ENCODE measurements at regions not wholly inside any gene's neighbourhood (a gene's known extent, or its start where the extent isn't known, plus 50 kb on each side); places are given as distances from the start of the nearest gene placed in this dataset.

DNA sequence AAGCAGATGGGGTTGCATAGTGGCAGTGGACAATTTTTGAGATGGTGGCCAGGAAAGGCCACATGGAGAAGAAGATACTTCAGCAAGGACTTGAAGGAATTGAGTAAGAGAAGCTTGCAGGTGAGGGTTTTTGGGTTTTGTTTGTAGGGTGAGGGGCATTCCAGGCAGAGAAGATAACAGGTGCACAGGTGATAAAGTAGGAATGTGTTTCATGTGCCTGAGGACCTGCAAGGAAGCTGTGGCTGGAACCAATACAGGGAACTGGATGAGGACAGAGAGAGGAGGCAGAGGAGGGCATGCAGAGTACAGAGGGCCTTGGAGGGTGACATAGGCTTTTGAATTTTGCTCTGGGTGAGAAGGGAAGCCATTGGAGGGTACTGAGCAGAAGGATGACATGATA is 314.5 kb downstream of the KLF12 start:
- Mint-ChIP-seq H3K36me3 (ENCODE audit: insufficient read depth, unreplicated experiment) (no peaks in the 10 kb centered on the region), H3K9me3 (ENCODE audit: unreplicated experiment) (no peaks in the 10 kb centered on the region), H3K4me3 (ENCODE audit: unreplicated experiment) (no peak overlapping the region), H3K27me3 (ENCODE audit: insufficient read depth, unreplicated experiment) (no peaks in the 10 kb centered on the region), H3K4me1 (ENCODE audit: insufficient read depth, unreplicated experiment) (no peaks in the 10 kb centered on the region), H3K27ac (ENCODE audit: low read depth, unreplicated experiment) (no peak overlapping the region)
- no TSS peak for BruUV-seq (replicated peaks)
- CTCF ChIA-PET: interaction anchor here (1.3 kb wide), 1 partner anchor 466 kb away, joined by 4 read pairs; no protein-coding TSS in a partner anchor
- no peak for DNase-seq (ENCODE audit: unreplicated experiment)
- POLR2A ChIA-PET: no interaction called here
- TF ChIP-seq CTCF (IDR thresholded peaks at IDR 0.05; ENCODE audit: unreplicated experiment): no peak
- intact Hi-C loops (cut with micrococcal nuclease): no loop called here

DNA sequence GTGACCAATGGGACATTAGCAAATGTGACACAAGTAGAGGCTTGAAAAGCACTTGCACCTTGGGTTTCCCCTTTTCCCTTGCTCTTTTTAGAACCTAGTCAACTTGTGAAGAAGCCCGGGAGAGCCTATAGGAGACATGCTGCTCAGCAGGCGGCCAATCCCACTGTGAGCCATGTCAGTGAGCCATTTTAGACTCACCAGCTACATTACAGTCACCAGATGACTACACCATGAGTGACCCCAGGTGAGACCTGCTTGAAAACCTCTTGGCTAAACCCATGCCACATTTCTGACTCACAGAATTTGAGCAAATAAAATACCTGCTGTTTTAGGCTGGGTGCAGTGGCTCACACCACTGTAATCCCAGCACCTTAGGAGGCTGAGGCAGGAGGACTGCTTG is 317.5 kb downstream of the KLF12 start:
- POLR2A ChIA-PET: no interaction called here
- H3K36me3 Mint-ChIP-seq (ENCODE audit: insufficient read depth, unreplicated experiment): no peaks in the 10 kb centered on the region
- no peak overlapping the region for H3K4me3 Mint-ChIP-seq (ENCODE audit: unreplicated experiment)

DNA sequence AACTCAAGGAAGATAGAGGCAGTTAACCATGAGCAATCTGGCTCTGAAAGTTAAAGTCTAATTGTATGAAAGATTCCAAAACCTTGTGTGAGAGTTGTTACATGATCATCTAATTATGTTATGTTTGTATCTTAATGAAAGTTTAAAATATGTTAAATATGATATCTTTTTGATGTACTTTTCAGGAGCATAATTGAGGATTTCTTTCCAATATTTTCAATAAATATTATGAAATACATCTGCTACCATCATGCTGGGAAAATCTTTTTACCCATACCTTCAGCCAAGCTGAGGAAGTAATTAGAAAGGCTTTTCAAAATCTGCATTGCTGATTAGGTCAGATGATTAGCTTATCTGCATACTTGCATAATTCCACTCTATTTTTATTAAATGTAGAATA is 318.4 kb downstream of the KLF12 start:
- intact Hi-C loops (cut with micrococcal nuclease): no loop called here
- no peak for DNase-seq (ENCODE audit: unreplicated experiment)
- Mint-ChIP-seq H3K9me3 (ENCODE audit: unreplicated experiment) (no peaks in the 10 kb centered on the region), H3K27me3 (ENCODE audit: insufficient read depth, unreplicated experiment) (no peaks in the 10 kb centered on the region), H3K36me3 (ENCODE audit: insufficient read depth, unreplicated experiment) (no peaks in the 10 kb centered on the region), H3K4me3 (ENCODE audit: unreplicated experiment) (no peak overlapping the region), H3K4me1 (ENCODE audit: insufficient read depth, unreplicated experiment) (no peaks in the 10 kb centered on the region), H3K27ac (ENCODE audit: low read depth, unreplicated experiment) (no peak overlapping the region)
- BruUV-seq (replicated peaks): no TSS peak
- no peak for TF ChIP-seq CTCF (IDR thresholded peaks at IDR 0.05; ENCODE audit: unreplicated experiment)
- POLR2A ChIA-PET: no interaction called here
- CTCF ChIA-PET: no interaction called here

More for the DNA sequence above, 317.5 kb downstream of the KLF12 start:
- intact Hi-C loops (cut with micrococcal nuclease): no loop called here
- CTCF ChIA-PET: interaction anchor here (0.7 kb wide), 1 partner anchor 352 kb away, joined by 5 read pairs; no protein-coding TSS in a partner anchor
- Mint-ChIP-seq H3K4me1 (ENCODE audit: insufficient read depth, unreplicated experiment) (no peaks in the 10 kb centered on the region), H3K27ac (ENCODE audit: low read depth, unreplicated experiment) (no peak overlapping the region), H3K9me3 (ENCODE audit: unreplicated experiment) (no peaks in the 10 kb centered on the region), H3K27me3 (ENCODE audit: insufficient read depth, unreplicated experiment) (no peaks in the 10 kb centered on the region)
- BruUV-seq (replicated peaks): no TSS peak
- no peak for DNase-seq (ENCODE audit: unreplicated experiment)
- no peak for TF ChIP-seq CTCF (IDR thresholded peaks at IDR 0.05; ENCODE audit: unreplicated experiment)

DNA sequence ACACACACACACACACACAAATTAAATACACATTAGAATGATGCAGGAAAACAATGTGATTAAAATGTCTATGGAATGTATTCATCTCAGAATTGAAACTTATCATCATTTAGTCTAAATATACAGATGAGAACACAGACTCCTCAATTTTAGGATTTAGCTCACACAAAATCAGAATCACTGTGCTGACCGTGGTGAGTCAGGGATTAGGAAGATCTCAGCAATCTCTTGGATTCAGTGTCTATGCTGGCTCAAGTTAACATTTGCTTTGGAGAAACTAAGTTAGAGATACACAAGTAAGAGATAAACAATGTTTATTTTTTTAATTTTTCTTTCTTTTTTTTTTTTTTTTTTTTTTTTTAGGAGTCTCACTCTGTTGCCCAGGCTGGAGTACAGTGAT is 323.6 kb downstream of the KLF12 start:
- CTCF ChIA-PET: interaction anchor here (0.5 to 1.2 kb wide), 3 partner anchors 227 to 1409 kb away, joined by 3 read pairs; no protein-coding TSS in a partner anchor
- Mint-ChIP-seq H3K4me3 (ENCODE audit: unreplicated experiment) (no peak overlapping the region), H3K36me3 (ENCODE audit: insufficient read depth, unreplicated experiment) (no peaks in the 10 kb centered on the region), H3K27ac (ENCODE audit: low read depth, unreplicated experiment) (no peak overlapping the region), H3K27me3 (ENCODE audit: insufficient read depth, unreplicated experiment) (no peaks in the 10 kb centered on the region), H3K9me3 (ENCODE audit: unreplicated experiment) (no peaks in the 10 kb centered on the region), H3K4me1 (ENCODE audit: insufficient read depth, unreplicated experiment) (no peaks in the 10 kb centered on the region)
- POLR2A ChIA-PET: no interaction called here
- no peak for TF ChIP-seq CTCF (IDR thresholded peaks at IDR 0.05; ENCODE audit: unreplicated experiment)
- no TSS peak for BruUV-seq (replicated peaks)
- DNase-seq (ENCODE audit: unreplicated experiment): no peak
- intact Hi-C loops (cut with micrococcal nuclease): no loop called here
